Smooth muscle cell (in vitro differentiated cells): ENCODE measurements at regions not wholly inside any gene's neighbourhood (a gene's known extent, or its start where the extent isn't known, plus 50 kb on each side); places are given as distances from the start of the nearest gene placed in this dataset.

Experiments used
- DNase-seq: peaks from one replicate; lab custom pipeline; 2025; ENCODE audit not compliant: unreplicated experiment; lab: John Stamatoyannopoulos, UW
- H2AFZ ChIP-seq: fragments of 200-600 bp; sonication (generic); 2 replicates; pipeline ENCODE4 v1.6.0; 2016; ENCODE audit warnings: antibody characterized with exemption, low read depth, mild to moderate bottlenecking
- H3F3A ChIP-seq: fragments of 200-600 bp; sonication (generic); 2 replicates; pipeline ENCODE4 v1.6.0; 2017; ENCODE audit warnings: antibody characterized with exemption, low read depth
- H3K27ac ChIP-seq: fragments of 200-600 bp; sonication (generic); 2 replicates; pipeline ENCODE4 v1.5.1; 2016; ENCODE audit warnings: low read depth, mild to moderate bottlenecking
- H3K27me3 ChIP-seq: fragments of 200-600 bp; sonication (generic); 2 replicates; pipeline ENCODE4 v1.6.1; 2016; ENCODE audit warnings: low read depth, mild to moderate bottlenecking
- H3K36me3 ChIP-seq: fragments of 200-600 bp; sonication (generic); 2 replicates; pipeline ENCODE4 v1.5.1; 2016; ENCODE audit warnings: low read depth
- H3K4me1 ChIP-seq: fragments of 200-600 bp; sonication (generic); 2 replicates; pipeline ENCODE4 v1.5.1; 2016; ENCODE audit warnings: low read depth
- H3K4me2 ChIP-seq: fragments of 200-600 bp; sonication (generic); 2 replicates; pipeline ENCODE4 v1.6.0; 2016; ENCODE audit warnings: mild to moderate bottlenecking
- H3K4me3 ChIP-seq: fragments of 200-600 bp; sonication (generic); 2 replicates; pipeline ENCODE4 v1.5.1; 2016; ENCODE audit warnings: mild to moderate bottlenecking
- H3K79me2 ChIP-seq: fragments of 200-600 bp; sonication (generic); 2 replicates; pipeline ENCODE4 v1.6.0; 2016; ENCODE audit warnings: low read depth, mild to moderate bottlenecking
- H3K9ac ChIP-seq: fragments of 200-600 bp; sonication (generic); 2 replicates; pipeline ENCODE4 v1.6.0; 2016; ENCODE audit warnings: low read depth
- H3K9me3 ChIP-seq: fragments of 200-600 bp; sonication (generic); replicated peaks from 2 replicates; pipeline ENCODE4 v1.5.1; 2016; ENCODE audit warnings: low read depth
- H4K20me1 ChIP-seq: fragments of 200-600 bp; sonication (generic); 2 replicates; pipeline ENCODE4 v1.6.0; 2016; ENCODE audit warnings: low read depth
- WGBS: methylation state at CpG from one replicate; pipeline ENCODE4 v1.1.7; 2016; ENCODE audit warnings: low lambda C conversion rate; 5-methylcytosine and 5-hydroxymethylcytosine counted together
- TF ChIP-seq, protein P1 (sequence below): fragments of 200-600 bp; sonication (generic); IDR thresholded peaks from 2 replicates; pipeline ENCODE4 v1.5.1; 2017; ENCODE audit warnings: borderline replicate concordance, mild to moderate bottlenecking, antibody characterized with exemption; ENCODE audit not compliant: insufficient read depth, poor library complexity, severe bottlenecking

DNA sequence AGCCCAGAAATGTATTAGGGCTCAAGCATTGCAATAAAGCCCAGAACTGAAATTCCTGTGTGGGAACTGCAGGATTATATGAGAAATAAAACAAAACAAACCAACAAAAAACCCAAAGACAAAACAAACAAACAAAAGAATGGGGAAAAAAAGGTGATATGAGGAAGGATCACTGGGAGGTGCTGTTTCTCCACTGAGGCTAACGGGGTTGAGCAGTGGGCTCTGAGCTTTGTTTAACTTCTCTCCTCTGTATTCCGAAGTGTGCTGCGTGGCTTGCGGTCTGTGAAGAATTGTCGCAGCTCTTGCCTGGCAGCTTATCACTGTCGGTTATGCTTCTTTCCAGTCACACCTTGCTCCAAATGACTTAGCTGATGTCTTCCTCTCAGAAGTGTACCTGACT, 106.3 kb downstream of the TENT4A start:
- TF ChIP-seq, protein P1, sequence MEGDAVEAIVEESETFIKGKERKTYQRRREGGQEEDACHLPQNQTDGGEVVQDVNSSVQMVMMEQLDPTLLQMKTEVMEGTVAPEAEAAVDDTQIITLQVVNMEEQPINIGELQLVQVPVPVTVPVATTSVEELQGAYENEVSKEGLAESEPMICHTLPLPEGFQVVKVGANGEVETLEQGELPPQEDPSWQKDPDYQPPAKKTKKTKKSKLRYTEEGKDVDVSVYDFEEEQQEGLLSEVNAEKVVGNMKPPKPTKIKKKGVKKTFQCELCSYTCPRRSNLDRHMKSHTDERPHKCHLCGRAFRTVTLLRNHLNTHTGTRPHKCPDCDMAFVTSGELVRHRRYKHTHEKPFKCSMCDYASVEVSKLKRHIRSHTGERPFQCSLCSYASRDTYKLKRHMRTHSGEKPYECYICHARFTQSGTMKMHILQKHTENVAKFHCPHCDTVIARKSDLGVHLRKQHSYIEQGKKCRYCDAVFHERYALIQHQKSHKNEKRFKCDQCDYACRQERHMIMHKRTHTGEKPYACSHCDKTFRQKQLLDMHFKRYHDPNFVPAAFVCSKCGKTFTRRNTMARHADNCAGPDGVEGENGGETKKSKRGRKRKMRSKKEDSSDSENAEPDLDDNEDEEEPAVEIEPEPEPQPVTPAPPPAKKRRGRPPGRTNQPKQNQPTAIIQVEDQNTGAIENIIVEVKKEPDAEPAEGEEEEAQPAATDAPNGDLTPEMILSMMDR, result no peak
- H4K20me1 ChIP-seq, result no peaks in the 10 kb centered on the region
- H3F3A ChIP-seq, result no peaks in the 10 kb centered on the region
- no peaks in the 10 kb centered on the region for H3K79me2 ChIP-seq
- no peak overlapping the region for H3K4me3 ChIP-seq
- no peak overlapping the region for H3K27ac ChIP-seq
- peaks cover 6% of the 10 kb centered on the region for H3K4me1 ChIP-seq
- no peak overlapping the region for H3K9ac ChIP-seq
- H3K4me2 ChIP-seq, result no peak overlapping the region
- no peaks in the 10 kb centered on the region for H3K36me3 ChIP-seq
- 55% methylated on average over 6 of the region's 6 CpGs for WGBS
- no peak overlapping the region for H2AFZ ChIP-seq
- no peaks in the 10 kb centered on the region for H3K27me3 ChIP-seq
- peaks cover 10% of the 10 kb centered on the region for H3K9me3 ChIP-seq
- DNase-seq, result no peak

DNA sequence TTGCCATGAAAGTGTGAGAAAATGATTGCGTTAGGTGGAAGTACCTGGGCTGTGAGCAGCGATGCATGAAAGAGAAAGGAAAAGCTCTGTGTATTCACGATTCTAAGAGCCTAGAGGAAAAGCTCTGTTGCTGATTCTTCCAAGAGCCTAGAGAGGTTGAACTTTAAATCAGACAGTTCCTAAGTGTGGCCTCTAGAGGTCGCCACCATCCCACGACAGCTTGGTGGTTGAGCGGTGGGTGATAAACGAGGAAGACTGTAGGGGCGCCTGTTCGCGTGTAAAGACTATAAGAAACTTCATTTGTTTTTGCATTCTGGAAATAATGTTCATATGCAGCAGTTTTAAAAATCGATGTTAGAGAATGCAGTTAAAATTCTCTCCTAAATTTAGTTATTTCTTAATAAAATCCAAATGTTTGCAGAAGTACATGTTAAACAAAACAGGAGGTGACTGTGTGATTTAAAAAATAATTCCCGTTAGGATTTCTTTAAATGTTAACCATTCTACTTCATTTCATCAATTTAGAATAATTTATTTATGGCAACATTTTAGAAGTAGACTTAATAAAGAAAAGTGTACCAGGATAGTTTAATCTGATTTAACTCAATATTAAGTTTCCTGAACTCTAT, 107.7 kb downstream of the TENT4A start:
- Histone ChIP-seq H3K4me3 (no peak overlapping the region), H3K4me2 (no peak overlapping the region)

DNA sequence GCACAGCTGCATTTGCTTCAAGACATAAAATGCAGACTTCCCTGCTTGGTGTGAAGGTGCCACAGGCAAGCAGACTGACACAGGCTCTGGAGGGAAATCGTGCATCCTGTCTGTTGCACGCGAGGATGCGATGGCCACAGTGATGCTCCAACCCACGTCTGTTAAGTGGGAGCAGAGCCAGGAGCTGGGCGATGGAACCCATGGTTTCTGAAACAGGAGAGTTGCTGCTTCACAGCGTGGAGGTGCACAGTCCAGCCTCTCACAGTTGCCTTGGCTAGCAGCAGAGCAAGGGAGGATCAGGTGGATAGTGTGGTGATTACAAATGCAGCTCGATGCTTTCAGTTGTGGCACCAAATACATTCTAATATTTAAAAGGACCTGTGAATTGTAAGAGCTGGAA, 108.8 kb downstream of the TENT4A start:
- no peak for DNase-seq
- TF ChIP-seq, protein P1, result no peak
- Histone ChIP-seq H3K36me3 (no peaks in the 10 kb centered on the region), H3K79me2 (no peaks in the 10 kb centered on the region), H3K9me3 (peaks cover 10% of the 10 kb centered on the region), H3F3A (no peaks in the 10 kb centered on the region), H2AFZ (no peak overlapping the region), H3K4me2 (no peak overlapping the region), H3K4me3 (no peak overlapping the region), H3K27me3 (no peaks in the 10 kb centered on the region), H4K20me1 (no peaks in the 10 kb centered on the region), H3K4me1 (peaks cover 6% of the 10 kb centered on the region), H3K27ac (no peak overlapping the region), H3K9ac (no peak overlapping the region)
- 96% methylated on average over 8 of the region's 8 CpGs for WGBS

More for the DNA sequence above, 107.7 kb downstream of the TENT4A start:
- WGBS, result 18% methylated on average over 12 of the region's 12 CpGs
- peaks cover 6% of the 10 kb centered on the region for H3K4me1 ChIP-seq
- no peaks in the 10 kb centered on the region for H3K27me3 ChIP-seq
- TF ChIP-seq, protein P1, result peak; percentile 66
- no peak overlapping the region for H2AFZ ChIP-seq
- no peak for DNase-seq
- peaks cover 10% of the 10 kb centered on the region for H3K9me3 ChIP-seq
- no peak overlapping the region for H3K27ac ChIP-seq
- no peaks in the 10 kb centered on the region for H4K20me1 ChIP-seq
- no peaks in the 10 kb centered on the region for H3K79me2 ChIP-seq
- no peak overlapping the region for H3K9ac ChIP-seq
- no peaks in the 10 kb centered on the region for H3F3A ChIP-seq
- no peaks in the 10 kb centered on the region for H3K36me3 ChIP-seq
